Medulla oblongata (tissue), 1 donor: ENCODE measurements at regions not wholly inside any gene's neighbourhood (a gene's known extent, or its start where the extent isn't known, plus 50 kb on each side); places are given as distances from the start of the nearest gene placed in this dataset.

Experiments
- DNase-seq: peaks from one replicate; pipeline ENCODE4 v3.0.0-alpha.2; 2015; ENCODE audit errors: extremely low spot score

- no peak for DNase-seq
Observed at GRCh38 chr2:18265614-18266586, 294.6 kb downstream of the RDH14 start.

GRCh38 chr2:18262601-18263000 lies 297.9 kb downstream of the RDH14 start:
- no peak for DNase-seq

- DNase-seq = no peak
Observed at GRCh38 chr2:18253686-18254197, 306.7 kb downstream of the RDH14 start.

DNA sequence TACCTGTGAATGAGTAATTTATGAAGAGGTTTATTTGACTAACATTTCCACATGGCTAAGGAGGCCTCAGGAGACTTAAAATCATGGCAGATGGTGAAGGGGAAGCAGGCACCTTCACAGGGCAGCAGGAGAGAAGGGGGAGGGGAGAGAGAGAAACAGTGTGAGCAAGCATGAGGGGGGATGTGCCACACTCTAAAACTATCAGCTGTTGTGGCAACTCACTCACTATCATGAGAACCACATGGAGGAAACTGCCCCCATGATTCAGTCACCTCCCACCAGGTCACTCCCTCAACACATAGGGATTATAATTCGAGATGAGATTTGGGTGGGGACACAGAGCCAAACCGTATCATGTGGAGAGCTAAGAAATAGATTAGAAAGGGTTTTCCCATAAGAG lies 309.0 kb downstream of the RDH14 start:
- DNase-seq = no peak

DNA sequence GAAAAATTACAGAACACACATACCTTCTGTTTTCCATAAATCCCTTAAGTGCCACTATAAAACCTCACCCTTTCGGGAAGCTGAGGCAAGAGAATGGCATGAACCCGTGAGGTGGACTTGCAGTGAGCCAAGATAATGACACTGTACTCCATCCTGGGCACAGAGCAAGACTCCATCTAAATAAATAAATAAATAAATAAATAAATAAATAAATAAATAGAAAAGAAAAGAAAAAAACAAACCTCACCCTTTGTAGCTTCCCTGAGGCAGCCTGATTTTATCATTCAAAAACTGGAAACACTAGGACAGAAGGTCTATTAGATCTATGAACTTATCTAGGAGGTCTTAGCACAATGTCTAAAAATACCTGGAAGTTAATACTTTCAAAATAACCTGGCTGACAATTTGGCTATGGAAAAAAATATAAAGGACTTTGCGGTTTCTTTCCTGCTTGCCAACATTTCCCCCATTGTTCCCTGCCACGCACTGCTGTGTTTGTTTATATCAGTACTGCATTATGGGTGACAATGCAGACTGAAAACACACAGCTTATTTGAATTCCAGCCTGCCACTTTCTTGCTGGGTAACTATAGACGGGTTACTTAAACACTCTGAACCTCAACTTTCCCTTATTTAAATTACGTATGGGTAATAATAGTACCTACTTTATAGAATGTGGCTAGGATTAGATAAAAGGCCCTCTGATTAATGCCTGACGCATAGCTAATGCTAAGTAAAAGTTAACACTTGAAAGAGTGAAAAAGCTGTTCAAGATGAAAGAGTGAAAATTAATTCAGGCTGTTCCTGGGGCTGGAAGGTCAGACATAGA lies 313.0 kb downstream of the RDH14 start:
- DNase-seq = no peak

DNA sequence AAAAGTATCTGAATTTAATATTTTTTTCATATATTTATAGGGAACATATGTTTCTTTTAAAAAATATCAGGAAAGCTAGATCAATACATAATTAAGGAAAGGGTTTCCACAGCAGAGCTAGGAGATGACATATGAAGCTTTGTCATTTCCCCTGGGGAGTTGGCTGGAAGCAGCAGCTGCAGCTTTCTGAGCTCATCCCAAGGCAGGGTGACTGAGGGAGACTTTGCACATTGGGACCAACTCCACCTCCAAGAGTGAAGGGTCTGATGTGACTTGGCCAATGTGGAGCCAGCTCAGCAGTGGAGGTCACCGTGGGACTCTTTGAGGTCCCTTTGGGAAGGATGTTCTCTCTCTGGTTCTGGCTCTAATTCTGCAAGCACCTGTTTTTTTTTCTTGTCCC lies 315.1 kb downstream of the RDH14 start:
- DNase-seq = no peak

DNA sequence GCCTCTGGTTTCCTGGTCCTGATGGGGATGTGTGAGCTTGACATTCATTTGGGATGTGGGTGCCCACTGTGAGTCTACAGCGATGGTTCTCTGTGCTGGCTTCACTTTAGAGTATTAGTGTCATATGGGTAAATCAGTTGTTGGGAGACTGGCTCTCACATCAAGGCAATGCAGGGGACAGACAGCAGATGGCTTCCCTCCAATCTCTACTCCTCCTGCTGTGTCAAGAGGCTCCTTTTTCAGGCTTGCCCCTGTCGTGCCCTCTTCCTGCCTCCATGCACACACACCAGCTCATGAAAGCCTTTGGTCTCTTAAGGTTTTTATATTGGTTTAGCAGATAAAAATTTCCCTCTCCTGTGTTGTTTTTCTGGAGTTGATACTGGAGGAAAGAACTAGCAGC lies 315.6 kb downstream of the RDH14 start:
- no peak for DNase-seq

- no peak for DNase-seq
Observed at GRCh38 chr2:18243816-18244215, 316.6 kb downstream of the RDH14 start.

- DNase-seq = no peak
Observed at GRCh38 chr2:18242716-18243115, 317.7 kb downstream of the RDH14 start.

DNA sequence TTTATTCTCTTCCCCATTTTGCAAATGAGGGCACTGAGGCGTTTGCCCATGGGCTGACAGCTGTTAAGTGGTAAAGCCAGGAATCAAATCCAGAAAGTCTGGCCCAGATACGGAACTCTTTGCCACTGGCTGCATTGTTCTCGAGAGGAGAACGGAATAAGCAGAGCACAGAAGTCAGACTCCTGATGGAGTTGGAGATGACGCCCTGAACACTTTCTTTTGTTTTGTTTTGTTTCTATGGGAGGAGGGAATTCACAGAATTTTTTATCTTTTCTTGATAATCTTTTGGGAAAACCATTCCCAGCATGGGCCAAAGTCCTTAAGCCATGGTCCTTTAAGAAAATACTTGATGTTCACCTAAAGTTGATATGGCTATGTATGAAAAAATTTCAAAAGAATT lies 322.2 kb downstream of the RDH14 start:
- DNase-seq = no peak

DNA sequence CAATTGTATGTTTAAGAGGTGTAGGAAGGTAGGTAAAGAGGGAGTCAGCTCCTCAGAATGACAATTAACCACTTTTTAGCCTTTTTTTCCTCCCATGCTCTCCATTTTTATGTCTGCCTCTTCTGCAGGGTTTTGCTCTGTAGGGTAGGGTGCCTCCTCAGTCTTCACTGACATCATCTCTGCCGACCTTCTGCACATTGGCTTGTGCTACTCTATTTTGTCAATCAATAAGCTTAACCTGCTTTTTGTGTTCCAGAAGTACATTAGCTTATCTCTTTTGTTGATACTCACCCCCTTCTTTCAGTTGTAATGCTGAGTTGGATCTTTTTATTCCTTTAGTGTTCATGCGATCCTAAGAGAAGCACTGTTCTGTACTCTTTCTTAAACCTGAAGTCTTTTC lies 323.2 kb downstream of the RDH14 start:
- DNase-seq = no peak

- DNase-seq = no peak
Observed at GRCh38 chr2:18232731-18233438, 327.6 kb downstream of the RDH14 start.

DNA sequence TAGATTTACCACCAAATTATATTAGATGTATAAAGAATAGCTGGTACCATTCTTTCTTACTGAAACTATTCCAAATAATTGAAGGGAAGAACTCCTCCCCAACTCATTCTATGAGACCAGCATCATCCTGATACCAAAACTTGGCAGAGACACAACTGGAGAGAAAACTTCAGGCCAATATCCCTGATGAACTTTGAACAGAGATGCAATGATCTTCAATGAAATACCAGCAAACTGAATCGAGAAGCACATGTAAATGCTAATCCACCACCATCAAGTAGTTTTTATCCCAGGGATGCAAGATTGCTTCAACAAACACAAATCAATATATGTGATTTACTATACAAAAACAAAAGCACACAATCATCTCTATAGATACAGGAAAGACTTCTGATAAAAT lies 329.8 kb downstream of the RDH14 start:
- no peak for DNase-seq

GRCh38 chr2:18219676-18220075 lies 340.8 kb downstream of the RDH14 start:
- no peak for DNase-seq

- no peak for DNase-seq
Observed at GRCh38 chr2:18218160-18218933, 339.9 kb downstream of the KCNS3 start.

DNA sequence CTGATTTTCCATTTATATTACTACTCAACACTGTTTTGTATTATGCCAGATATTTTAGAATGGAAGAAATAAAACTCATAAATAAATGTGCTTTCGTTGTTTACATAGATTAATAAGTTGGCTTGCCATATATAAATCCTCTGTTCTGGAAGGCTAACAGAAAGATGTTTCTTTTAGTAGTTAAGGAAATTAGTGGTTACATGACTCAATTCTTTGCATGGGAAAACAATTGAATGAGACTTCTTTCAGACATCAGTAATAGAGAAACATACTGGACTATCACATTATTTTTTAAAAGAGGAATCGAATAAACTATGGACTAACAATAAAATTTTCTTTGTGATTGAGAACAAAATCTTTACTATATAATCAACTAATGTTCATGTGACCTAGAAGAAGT lies 336.5 kb downstream of the KCNS3 start:
- DNase-seq = no peak

DNA sequence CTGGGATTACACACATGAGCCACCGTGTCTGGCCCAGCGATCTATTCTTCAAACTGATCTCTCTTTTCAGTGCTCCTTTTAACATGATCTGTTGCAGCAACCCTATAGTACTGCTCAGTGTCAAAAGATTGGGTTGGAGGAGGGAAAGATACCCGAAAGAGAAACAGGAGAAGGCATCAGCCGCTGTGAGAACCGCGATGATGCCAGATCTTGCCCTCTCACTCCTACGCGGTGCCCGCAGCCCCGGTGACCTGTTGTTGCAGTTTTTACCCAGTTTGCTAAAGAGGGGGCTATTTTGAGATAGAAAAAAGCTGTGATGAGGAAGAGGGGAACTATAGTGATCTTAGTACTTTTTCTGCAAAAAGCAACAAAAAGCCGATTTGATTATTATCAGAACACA lies 335.5 kb downstream of the KCNS3 start:
- no peak for DNase-seq

DNA sequence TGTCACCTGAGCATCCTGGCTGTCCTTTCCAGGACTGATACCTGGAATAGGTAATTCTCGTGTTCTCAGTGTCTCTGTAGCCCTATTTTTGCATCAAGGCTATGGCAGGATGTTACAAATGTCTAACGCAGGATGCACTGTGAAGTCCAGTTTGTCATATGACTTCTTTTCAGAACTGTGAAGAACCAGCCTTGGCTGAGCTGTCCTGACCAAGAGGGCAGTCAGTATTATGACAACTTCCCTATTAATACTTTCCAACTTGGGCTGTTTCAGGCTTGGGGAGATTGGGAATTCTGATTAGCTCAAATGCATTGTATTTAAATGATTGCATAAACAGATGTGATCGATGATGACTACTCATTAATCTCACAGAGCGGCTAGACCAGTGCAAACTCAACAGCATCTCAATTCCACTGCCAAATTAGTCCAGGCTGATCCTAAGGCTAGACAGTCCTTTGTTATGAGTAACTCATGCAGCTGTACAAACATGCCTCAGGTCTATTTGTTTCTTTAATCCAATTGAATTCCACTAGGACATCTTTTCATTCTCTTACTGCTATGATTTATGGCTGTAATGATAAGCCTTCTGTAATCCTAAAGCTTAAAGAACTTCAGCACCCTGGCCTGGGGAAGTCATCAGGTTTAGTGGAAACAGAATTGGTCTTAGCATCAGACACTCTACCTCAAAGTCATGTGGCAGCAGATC lies 331.6 kb downstream of the KCNS3 start:
- no peak for DNase-seq

DNA sequence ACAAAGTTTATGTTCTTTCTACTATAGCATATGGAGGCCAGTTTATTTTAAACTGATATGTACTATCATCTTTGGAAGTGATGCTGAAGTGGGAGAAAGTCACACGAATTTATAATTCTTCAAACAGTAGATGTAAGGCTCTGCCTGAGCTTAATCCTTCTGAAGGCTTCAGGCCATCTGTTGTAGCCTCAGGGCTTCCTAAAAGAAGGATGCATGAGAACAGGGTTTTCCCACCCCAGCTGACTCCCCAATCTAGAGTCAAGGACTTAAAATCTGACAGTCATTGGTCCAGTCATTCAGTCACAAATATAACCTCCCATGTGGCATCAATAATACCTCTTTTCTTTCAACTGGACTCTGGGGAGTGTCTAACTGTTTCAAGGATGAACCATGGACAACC lies 330.5 kb downstream of the KCNS3 start:
- no peak for DNase-seq

GRCh38 chr2:18200771-18201170 lies 322.3 kb downstream of the KCNS3 start:
- no peak for DNase-seq

- DNase-seq = no peak
Observed at GRCh38 chr2:18198677-18199076, 320.2 kb downstream of the KCNS3 start.
